GM23248 (cell line): ENCODE measurements at regions not wholly inside any gene's neighbourhood (a gene's known extent, or its start where the extent isn't known, plus 50 kb on each side); places are given as distances from the start of the nearest gene placed in this dataset.
"Not testable (repeated sequence)": the region's sequence is repeated elsewhere in the genome, so short reads cannot be mapped to it uniquely, and the experiment has no call there.

Experiments
- DNase-seq: peaks from one replicate; pipeline ENCODE4 v3.0.0-alpha.2; 2015
- H2AFZ ChIP-seq: fragments of 200-600 bp; sonication (generic); 2 replicates; pipeline ENCODE4 v1.6.1; 2016; ENCODE audit warnings: antibody characterized with exemption
- H3F3A ChIP-seq: fragments of 200-600 bp; sonication (generic); 2 replicates; pipeline ENCODE4 v1.6.1; 2016; ENCODE audit warnings: mild to moderate bottlenecking, antibody characterized with exemption, mixed run types; ENCODE audit not compliant: insufficient read depth
- H3K27ac ChIP-seq: fragments of 200-600 bp; sonication (generic); 2 replicates; pipeline ENCODE4 v1.5.1; 2016; ENCODE audit warnings: mild to moderate bottlenecking
- H3K27me3 ChIP-seq: fragments of 200-600 bp; sonication (generic); replicated peaks from 2 replicates; pipeline ENCODE4 v1.6.1; 2016; ENCODE audit warnings: mild to moderate bottlenecking; ENCODE audit not compliant: insufficient read depth
- H3K36me3 ChIP-seq: fragments of 200-600 bp; sonication (generic); 2 replicates; pipeline ENCODE4 v1.6.1; 2016; ENCODE audit warnings: low read depth, mild to moderate bottlenecking
- H3K4me1 ChIP-seq: fragments of 200-600 bp; sonication (generic); 2 replicates; pipeline ENCODE4 v1.6.1; 2016; ENCODE audit warnings: mild to moderate bottlenecking; ENCODE audit not compliant: insufficient read depth
- H3K4me2 ChIP-seq: fragments of 200-600 bp; sonication (generic); one replicate; pipeline ENCODE4 v1.6.1; 2016; ENCODE audit warnings: mild to moderate bottlenecking; ENCODE audit not compliant: unreplicated experiment
- H3K4me3 ChIP-seq: fragments of 200-600 bp; sonication (generic); 2 replicates; pipeline ENCODE4 v1.5.1; 2016; ENCODE audit warnings: mild to moderate bottlenecking
- H3K79me2 ChIP-seq: fragments of 200-600 bp; sonication (generic); 2 replicates; pipeline ENCODE4 v1.6.1; 2016; ENCODE audit warnings: mild to moderate bottlenecking; ENCODE audit not compliant: insufficient read depth
- H3K9ac ChIP-seq: fragments of 200-600 bp; sonication (generic); 2 replicates; pipeline ENCODE4 v1.6.1; 2016; ENCODE audit warnings: mild to moderate bottlenecking
- H3K9me2 ChIP-seq: fragments of 200-600 bp; sonication (generic); 2 replicates; pipeline ENCODE4 v1.6.1; 2016; ENCODE audit warnings: mixed run types, mild to moderate bottlenecking, moderate library complexity; ENCODE audit not compliant: insufficient read depth
- H3K9me3 ChIP-seq: fragments of 200-600 bp; sonication (generic); one replicate; pipeline ENCODE4 v1.6.1; 2017; ENCODE audit warnings: low read depth
- H4K20me1 ChIP-seq: fragments of 200-600 bp; sonication (generic); 2 replicates; pipeline ENCODE4 v1.6.0; 2016; ENCODE audit not compliant: insufficient read depth
- EZH2 ChIP-seq: fragments of 200-600 bp; sonication (generic); IDR thresholded peaks from 2 replicates; pipeline ENCODE4 v1.6.1; 2018; ENCODE audit warnings: antibody characterized with exemption, mild to moderate bottlenecking; ENCODE audit not compliant: insufficient read depth, poor library complexity, severe bottlenecking
- EZH2phosphoT487 ChIP-seq: fragments of 200-600 bp; sonication (generic); IDR thresholded peaks from 2 replicates; pipeline ENCODE4 v1.6.1; 2018; ENCODE audit warnings: antibody characterized with exemption, moderate library complexity, mild to moderate bottlenecking, low read depth; ENCODE audit not compliant: insufficient read depth
- WGBS, 2 experiments: methylation state at CpG; one replicate each; pipeline ENCODE4 v1.1.6; 2015 to 2017; ENCODE audit warnings: low lambda C conversion rate in 2 of 2, low coverage in 1 of 2; ENCODE audit errors: missing lambda C conversion rate in 2 of 2; 5-methylcytosine and 5-hydroxymethylcytosine counted together
- in situ Hi-C: fragments of 300-500 bp; cut with MboI; formaldehyde crosslinking; loops from 2 replicates; pipeline ENCODE4 v1.15.0; 2020

DNA sequence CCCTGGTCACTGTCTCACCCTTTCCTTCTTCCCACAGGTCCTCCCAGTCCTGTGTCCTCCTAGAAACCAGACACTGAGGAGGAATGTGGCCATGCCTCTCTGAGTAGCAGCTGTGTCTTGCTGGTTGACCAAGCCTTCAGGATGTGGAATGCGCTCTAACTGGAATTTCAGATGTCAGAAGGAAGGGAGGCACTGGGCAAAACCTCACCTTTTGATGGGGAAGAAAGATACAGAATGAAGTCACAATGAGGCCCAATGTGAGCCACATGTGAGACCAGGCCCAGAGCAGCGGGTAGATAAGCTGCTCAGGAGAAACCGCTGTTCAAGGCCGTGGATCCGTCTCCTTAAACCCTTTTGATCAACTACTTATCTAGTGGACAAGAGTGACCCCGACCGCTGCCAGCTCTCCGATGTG, 54.8 kb upstream of the ECHDC3 start:
- no peaks in the 10 kb centered on the region for H3K9me2 ChIP-seq
- H3K4me2 ChIP-seq = no peak overlapping the region
- no peaks in the 10 kb centered on the region for H3K36me3 ChIP-seq
- H3K79me2 ChIP-seq = no peaks in the 10 kb centered on the region
- H3K9me3 ChIP-seq = no peaks in the 10 kb centered on the region
- peaks cover 19% of the 10 kb centered on the region for H3K27me3 ChIP-seq
- no peak overlapping the region for H3K27ac ChIP-seq
- no peaks in the 10 kb centered on the region for H4K20me1 ChIP-seq
- H3F3A ChIP-seq = peaks cover 22% of the 10 kb centered on the region
- 94 to 99% methylated on average over 8 of the region's 8 CpGs for WGBS, 2 experiments
- no peak overlapping the region for H2AFZ ChIP-seq
- DNase-seq = no peak
- in situ Hi-C loops = no loop called here
- no peak overlapping the region for H3K9ac ChIP-seq
- TF ChIP-seq EZH2phosphoT487 (no peak), EZH2 (no peak)
- peaks cover 18% of the 10 kb centered on the region for H3K4me1 ChIP-seq
- no peak overlapping the region for H3K4me3 ChIP-seq

DNA sequence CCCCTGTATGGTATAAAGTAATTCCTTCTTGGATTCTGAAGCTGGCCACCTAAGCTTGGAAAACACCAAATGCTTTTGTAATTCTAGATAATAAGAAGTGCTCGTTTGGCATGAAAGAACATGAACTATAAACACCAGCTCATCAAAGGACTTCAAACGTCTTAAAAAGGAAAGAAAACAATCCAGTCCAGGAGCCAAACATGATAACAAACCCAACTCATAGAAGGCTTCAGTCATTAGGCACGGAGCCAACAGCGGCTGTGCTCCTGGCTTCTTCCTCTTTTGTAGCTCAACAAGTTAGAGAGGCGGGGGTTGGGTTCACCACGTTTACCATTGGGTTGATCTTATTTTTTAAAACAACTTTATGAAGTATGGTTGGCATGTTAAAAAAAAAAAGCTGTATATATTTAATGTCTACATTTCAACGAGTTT, 56.4 kb upstream of the ECHDC3 start:
- H3K4me3 ChIP-seq = peak overlapping the region; percentile 70

DNA sequence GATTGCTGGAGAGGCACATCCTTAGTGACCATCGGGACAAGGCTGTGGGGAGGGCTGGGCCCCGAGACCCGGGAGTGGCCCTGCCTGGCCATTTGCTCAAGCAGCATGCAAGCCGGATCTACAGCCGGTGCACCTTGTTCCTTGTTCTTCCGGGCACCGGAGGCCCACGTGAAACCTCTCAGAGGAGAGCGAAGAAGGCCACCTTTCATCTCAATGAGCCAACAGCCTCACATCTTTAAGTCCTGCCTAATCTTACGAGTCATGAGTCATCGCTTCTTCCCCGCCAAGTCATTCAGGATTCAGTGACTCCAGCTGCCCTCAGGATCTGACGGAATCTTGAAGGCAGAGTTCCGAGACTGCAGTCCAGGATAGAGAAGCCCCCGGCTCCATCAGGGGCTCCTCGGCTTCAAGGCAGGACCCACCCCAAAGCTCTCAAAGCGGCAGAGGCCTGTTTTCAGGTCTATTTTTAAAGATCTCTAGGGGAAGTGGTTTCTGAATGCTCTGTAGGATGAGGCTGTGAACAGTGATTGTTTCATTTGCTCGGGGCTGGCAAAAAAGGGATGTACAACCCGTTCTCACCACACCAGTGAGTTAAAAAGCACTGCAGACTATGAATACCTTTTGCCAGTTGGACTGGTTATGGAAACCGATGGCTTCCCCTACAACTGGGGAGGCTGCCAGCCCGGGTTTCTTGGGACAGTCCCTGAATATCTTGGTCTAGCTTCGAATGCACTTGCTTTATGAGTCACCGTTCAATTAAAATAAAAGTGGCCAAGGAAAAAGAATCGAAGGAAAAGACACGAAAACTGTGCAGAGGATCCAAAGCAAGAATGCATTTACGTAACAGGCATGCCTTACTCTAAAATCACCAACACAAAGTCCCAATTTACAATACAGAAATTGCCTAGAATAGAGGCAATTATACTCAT, 57.2 kb upstream of the ECHDC3 start:
- Histone ChIP-seq H3K27ac (peak overlapping the region; percentile 60), H4K20me1 (no peaks in the 10 kb centered on the region), H2AFZ (peak overlapping the region; percentile 58), H3K9me3 (no peaks in the 10 kb centered on the region), H3K4me1 (peaks cover 18% of the 10 kb centered on the region), H3K79me2 (no peaks in the 10 kb centered on the region), H3K4me2 (peak overlapping the region; percentile 86), H3F3A (peaks cover 22% of the 10 kb centered on the region), H3K36me3 (no peaks in the 10 kb centered on the region), H3K9me2 (no peaks in the 10 kb centered on the region), H3K4me3 (peak overlapping the region; percentile 70), H3K9ac (peak overlapping the region; percentile 21), H3K27me3 (peaks cover 24% of the 10 kb centered on the region)
- WGBS, 2 experiments = 6% methylated on average over 26 of the region's 26 CpGs
- in situ Hi-C loops = no loop called here
- no peak for TF ChIP-seq EZH2
- TF ChIP-seq EZH2phosphoT487 = no peak
- DNase-seq = peak; percentile 89

More for the DNA sequence above, 56.4 kb upstream of the ECHDC3 start:
- in situ Hi-C loops = no loop called here
- no peaks in the 10 kb centered on the region for H3K9me2 ChIP-seq
- 19 to 20% methylated on average over 7 of the region's 7 CpGs for WGBS, 2 experiments
- peaks cover 22% of the 10 kb centered on the region for H3F3A ChIP-seq
- no peaks in the 10 kb centered on the region for H3K9me3 ChIP-seq
- TF ChIP-seq EZH2phosphoT487 (no peak), EZH2 (no peak)
- no peak overlapping the region for H3K9ac ChIP-seq
- no peaks in the 10 kb centered on the region for H3K36me3 ChIP-seq
- DNase-seq = peak; percentile 15
- no peaks in the 10 kb centered on the region for H3K79me2 ChIP-seq
- H3K27ac ChIP-seq = peak overlapping the region; percentile 11; the same call in 1 of the 2 replicates
- H4K20me1 ChIP-seq = no peaks in the 10 kb centered on the region
- peaks cover 22% of the 10 kb centered on the region for H3K27me3 ChIP-seq
- H2AFZ ChIP-seq = no peak overlapping the region; the same call in 1 of the 2 replicates
- H3K4me2 ChIP-seq = peak overlapping the region; percentile 86
- peaks cover 18% of the 10 kb centered on the region for H3K4me1 ChIP-seq

DNA sequence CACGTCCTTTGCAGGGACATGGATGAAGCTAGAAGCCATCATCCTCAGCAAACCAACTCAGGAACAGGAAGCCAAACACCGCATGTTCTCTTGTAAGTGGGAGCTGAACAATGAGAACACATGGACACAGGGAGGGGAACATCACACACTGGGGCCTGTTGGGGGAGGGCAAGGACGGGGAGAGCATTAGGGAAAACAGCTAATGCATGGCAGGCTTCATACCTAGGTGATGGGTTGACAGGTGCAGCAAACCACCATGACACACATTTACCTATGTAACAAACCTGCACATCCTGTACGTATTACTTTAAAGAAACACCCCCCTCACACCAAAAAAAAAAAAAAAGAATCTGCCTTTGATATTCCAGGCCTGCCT, 57.9 kb upstream of the ECHDC3 start:
- H2AFZ ChIP-seq, H3K9me3 ChIP-seq, H3K27ac ChIP-seq, H3K9ac ChIP-seq, H3K79me2 ChIP-seq, DNase-seq, H3K9me2 ChIP-seq, H4K20me1 ChIP-seq, H3K36me3 ChIP-seq, in situ Hi-C loops: not testable (repeated sequence)
- H3K27me3 ChIP-seq = peaks cover 25% of the 10 kb centered on the region
- H3K4me3 ChIP-seq = peak overlapping the region; percentile 70
- 53 to 59% methylated on average over 4 of the region's 4 CpGs for WGBS, 2 experiments
- H3K4me2 ChIP-seq = peak overlapping the region; percentile 86
- H3F3A ChIP-seq = peaks cover 22% of the 10 kb centered on the region
- peaks cover 18% of the 10 kb centered on the region for H3K4me1 ChIP-seq
